ENCODE measurements at regions not wholly inside any gene's neighbourhood (a gene's known extent, or its start where the extent isn't known, plus 50 kb on each side); places are given as distances from the start of the nearest gene placed in this dataset.
"Not testable (repeated sequence)": the region's sequence is repeated elsewhere in the genome, so short reads cannot be mapped to it uniquely, and the experiment has no call there.

DNA sequence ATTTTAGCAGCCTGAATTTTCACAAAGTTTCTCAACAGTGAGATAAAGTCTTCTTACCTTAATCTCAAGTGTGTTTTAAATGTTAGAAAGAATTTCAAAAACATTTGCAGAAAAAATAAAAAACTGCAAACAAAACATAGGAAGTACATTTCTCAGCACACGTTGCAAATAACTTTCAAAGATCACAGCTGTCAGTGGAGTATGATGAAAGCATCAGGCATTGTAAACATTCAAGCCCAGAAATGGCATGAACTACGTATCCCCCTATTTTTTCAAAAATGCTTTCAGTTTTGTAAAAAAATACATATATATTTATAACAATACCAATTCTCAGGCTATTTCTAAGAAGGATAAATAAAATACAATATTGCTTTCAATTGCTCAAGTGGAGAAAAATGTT lies 320.6 kb upstream of the TFPI start:
- no peak overlapping the region for H3K4me3 Mint-ChIP-seq
- CTCF ChIA-PET, result no interaction called here
- no peaks in the 10 kb centered on the region for H3K36me3 Mint-ChIP-seq (ENCODE audit: low read depth)
- no peaks in the 10 kb centered on the region for H3K9me3 Mint-ChIP-seq
- POLR2A ChIA-PET, result no interaction called here
- no peaks in the 10 kb centered on the region for H3K27me3 Mint-ChIP-seq
- H3K27ac Mint-ChIP-seq, result no peak overlapping the region
- H3K4me1 Mint-ChIP-seq, result no peaks in the 10 kb centered on the region
- no peak for DNase-seq

DNA sequence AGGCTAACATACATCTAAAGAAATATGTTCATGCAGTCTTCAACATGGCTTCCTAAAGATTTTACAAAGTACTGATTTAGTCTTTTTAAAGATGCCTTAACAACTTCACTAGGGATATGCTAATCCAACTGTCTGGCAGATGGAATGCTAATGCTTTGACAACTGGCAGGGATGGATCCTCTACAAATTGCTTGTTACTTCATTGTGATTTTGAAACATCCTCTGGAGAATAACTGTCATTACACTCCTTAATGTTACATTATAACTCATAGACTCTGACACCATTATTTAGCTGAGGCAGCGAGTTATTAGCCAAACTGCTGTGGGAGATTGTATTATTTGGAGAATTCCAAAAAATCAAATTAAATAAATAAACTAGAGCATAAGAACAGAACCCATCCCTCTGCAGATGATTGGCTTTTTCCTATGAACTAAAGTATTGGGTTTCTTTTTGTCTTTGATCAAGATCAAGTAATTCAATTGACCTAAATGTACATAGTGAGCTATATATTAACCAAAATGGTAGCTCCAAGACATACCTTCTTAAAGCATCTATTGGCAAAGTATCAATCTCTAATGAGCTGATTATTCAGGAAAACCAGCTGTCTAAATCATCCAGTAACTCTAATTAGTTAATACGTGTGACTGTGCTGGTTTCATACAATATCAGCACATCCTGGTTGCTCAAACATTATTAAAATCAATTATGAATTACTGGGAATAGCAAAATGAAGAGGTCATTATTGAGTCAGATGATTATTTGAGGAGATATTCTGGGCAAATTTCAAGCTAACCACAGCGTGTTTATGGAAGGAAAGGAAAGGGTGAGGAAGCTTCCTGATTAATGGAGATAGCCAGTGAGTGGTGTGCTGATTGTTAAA lies 321.3 kb upstream of the TFPI start:
- ChIA-PET POLR2A (no interaction called here), CTCF (no interaction called here)
- H3K27ac Mint-ChIP-seq, result no peak overlapping the region
- no peak for DNase-seq
- no peaks in the 10 kb centered on the region for H3K4me1 Mint-ChIP-seq
- H3K27me3 Mint-ChIP-seq, result no peaks in the 10 kb centered on the region
- no peak overlapping the region for H3K4me3 Mint-ChIP-seq
- H3K36me3 Mint-ChIP-seq (ENCODE audit: low read depth), result no peaks in the 10 kb centered on the region
- no peaks in the 10 kb centered on the region for H3K9me3 Mint-ChIP-seq

DNA sequence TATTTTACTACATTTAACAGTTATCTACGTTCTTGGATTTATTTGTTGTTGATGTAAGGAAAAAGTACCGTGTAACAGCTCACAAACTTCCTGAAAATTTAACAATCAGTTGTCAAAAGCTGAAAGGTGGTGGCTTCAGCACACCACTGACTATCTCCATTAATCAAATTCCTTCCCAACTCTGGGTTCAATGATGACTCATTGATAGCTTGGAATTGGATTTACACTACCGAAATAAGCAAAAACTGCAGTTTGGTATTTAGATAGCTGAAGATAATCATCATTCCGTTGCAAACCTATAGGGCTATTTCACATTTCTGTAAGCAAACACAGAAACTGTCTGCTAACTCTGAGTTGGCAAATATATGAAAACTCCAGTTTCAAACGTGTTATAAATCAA lies 322.3 kb upstream of the TFPI start:
- ChIA-PET POLR2A (no interaction called here), CTCF (no interaction called here)
- H3K9me3 Mint-ChIP-seq, result no peaks in the 10 kb centered on the region
- no peaks in the 10 kb centered on the region for H3K36me3 Mint-ChIP-seq (ENCODE audit: low read depth)
- H3K27me3 Mint-ChIP-seq, result no peaks in the 10 kb centered on the region
- H3K4me1 Mint-ChIP-seq, result no peaks in the 10 kb centered on the region
- no peak overlapping the region for H3K27ac Mint-ChIP-seq
- no peak overlapping the region for H3K4me3 Mint-ChIP-seq
- DNase-seq, result no peak

DNA sequence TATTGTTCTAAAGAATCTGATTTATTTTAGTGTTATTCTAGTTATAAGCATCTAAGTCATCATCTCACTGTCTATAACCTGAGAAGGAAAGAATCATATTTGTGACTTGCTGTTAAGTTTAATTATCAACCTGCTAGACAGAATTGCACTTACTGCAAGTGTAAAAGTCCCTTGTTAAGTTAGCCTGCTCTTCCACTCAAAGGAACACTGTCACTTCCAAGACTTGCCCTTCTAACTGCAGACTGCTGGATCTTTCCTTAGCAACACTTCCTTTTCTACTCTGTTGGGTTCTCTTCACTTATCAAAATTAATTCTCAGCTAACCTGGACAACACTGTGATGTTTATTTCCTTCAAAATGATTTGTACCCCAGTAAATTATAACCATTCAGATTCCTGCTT lies 323.2 kb upstream of the TFPI start:
- no peaks in the 10 kb centered on the region for H3K9me3 Mint-ChIP-seq
- POLR2A ChIA-PET, result no interaction called here
- H3K4me1 Mint-ChIP-seq, result no peaks in the 10 kb centered on the region
- H3K4me3 Mint-ChIP-seq, result no peak overlapping the region
- no peaks in the 10 kb centered on the region for H3K36me3 Mint-ChIP-seq (ENCODE audit: low read depth)
- no peaks in the 10 kb centered on the region for H3K27me3 Mint-ChIP-seq
- CTCF ChIA-PET, result no interaction called here
- H3K27ac Mint-ChIP-seq, result no peak overlapping the region
- DNase-seq, result no peak

DNA sequence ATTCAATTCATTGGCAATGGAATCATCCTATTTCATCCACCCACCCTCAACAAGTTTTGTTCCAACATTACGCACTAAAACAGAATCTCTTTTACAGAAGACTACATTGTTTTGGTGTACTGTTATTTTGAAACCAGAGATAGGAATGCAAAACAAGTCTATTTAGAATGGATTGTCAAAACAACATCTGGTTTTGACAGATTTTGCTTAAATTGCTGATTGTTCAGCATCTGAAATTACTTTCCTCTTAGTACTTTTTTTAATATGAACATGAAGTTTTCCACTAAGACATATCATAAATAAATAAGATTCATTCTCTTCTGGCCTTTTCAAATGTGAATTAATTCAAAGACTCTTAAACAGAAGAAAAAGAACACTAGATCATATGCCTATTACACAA lies 323.9 kb upstream of the TFPI start:
- Mint-ChIP-seq H3K36me3 (ENCODE audit: low read depth) (no peaks in the 10 kb centered on the region), H3K27ac (no peak overlapping the region), H3K9me3 (no peaks in the 10 kb centered on the region), H3K4me3 (no peak overlapping the region), H3K4me1 (no peaks in the 10 kb centered on the region), H3K27me3 (no peaks in the 10 kb centered on the region)
- ChIA-PET CTCF (no interaction called here), POLR2A (no interaction called here)
- DNase-seq, result no peak

DNA sequence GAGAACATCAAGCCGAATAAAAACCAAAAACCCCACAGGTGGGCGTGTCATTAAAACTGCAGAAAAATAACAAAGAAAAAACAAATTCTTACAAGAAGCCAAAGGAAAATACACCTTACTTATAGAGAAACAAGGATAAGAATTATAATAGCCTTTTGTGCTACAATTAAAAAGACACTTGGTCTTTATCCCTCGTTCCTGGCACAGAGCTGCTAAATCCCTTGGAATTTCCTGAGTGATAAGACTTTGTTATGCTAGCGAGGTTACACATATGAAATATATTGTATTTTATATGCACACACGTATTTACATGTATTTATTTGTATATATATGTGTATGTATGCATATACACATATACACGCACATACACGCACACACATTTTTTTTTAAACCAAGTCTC lies 325.3 kb upstream of the TFPI start:
- H3K27me3 Mint-ChIP-seq, result no peaks in the 10 kb centered on the region
- no peaks in the 10 kb centered on the region for H3K4me1 Mint-ChIP-seq
- ChIA-PET CTCF (no interaction called here), POLR2A (no interaction called here)
- H3K36me3 Mint-ChIP-seq (ENCODE audit: low read depth), result no peaks in the 10 kb centered on the region
- H3K27ac Mint-ChIP-seq, result no peak overlapping the region
- H3K9me3 Mint-ChIP-seq, result no peaks in the 10 kb centered on the region
- no peak for DNase-seq
- H3K4me3 Mint-ChIP-seq, result no peak overlapping the region

DNA sequence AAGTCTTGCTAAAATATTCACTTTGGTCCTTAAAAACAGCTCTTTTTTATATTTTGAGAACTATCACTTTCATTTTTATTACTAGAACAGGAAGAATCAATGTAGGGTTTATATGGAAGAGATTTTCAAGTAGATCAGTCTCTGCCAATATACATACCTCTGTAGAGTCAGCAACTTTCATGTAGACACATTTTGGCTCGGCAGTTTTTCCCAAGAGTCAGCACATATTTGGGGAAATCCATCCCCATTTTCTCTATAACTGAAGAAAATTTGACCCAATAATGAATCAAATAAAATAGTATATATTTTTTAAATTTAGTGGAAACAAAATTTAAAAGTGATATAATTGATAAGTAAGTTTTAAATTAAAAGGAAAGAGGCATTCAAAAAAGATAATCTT lies 329.8 kb upstream of the TFPI start:
- ChIA-PET POLR2A (no interaction called here), CTCF (no interaction called here)
- Mint-ChIP-seq H3K27ac (no peak overlapping the region), H3K9me3 (no peaks in the 10 kb centered on the region), H3K27me3 (no peaks in the 10 kb centered on the region), H3K36me3 (ENCODE audit: low read depth) (no peaks in the 10 kb centered on the region), H3K4me1 (no peaks in the 10 kb centered on the region), H3K4me3 (no peak overlapping the region)
- no peak for DNase-seq

DNA sequence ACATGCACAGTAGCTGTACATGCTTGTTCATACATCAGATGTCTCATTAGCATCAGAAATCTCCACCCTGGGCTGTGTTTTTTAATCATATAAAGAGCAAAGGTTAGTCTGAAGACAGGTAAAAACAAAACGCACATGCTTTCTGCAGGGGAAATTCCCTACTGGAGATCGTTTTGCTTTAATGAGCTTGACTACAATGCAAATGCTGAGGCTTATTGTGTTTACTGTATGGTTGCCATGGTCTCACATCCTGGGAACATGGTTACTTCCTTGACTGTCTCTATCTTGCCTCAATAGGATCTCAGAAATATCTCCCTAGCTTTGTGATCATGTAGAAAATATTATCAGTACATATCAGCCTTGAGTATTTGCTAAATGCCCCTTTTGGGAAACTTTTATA lies 336.5 kb upstream of the TFPI start:
- Mint-ChIP-seq H3K9me3 (no peaks in the 10 kb centered on the region), H3K4me1 (no peaks in the 10 kb centered on the region), H3K27me3 (no peaks in the 10 kb centered on the region), H3K4me3 (no peak overlapping the region), H3K27ac (no peak overlapping the region), H3K36me3 (ENCODE audit: low read depth) (no peaks in the 10 kb centered on the region)
- CTCF ChIA-PET, result no interaction called here
- POLR2A ChIA-PET, result no interaction called here
- no peak for DNase-seq

DNA sequence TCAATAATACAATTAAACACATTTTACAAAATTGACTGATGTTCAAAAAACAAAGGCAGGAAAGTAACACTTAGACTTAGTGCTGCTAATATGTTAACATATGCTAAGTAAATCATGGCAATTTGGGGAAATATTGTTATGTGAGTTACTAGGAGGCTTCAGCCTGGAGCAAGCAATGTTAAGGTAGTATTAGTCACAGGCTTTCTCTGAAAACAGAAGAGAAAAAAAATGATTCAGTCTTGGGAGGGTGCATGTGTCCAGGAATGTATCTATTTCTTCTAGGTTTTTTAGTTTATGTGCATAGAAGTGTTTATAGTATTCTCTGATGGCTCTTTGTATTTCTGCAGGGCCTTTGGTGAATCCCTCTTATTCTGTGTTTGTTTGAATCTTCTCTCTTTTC lies 345.8 kb upstream of the TFPI start:
- Mint-ChIP-seq H3K9me3 (peaks cover 2% of the 10 kb centered on the region), H3K27ac (no peak overlapping the region), H3K27me3 (no peaks in the 10 kb centered on the region), H3K4me1 (no peaks in the 10 kb centered on the region), H3K4me3 (no peak overlapping the region), H3K36me3 (ENCODE audit: low read depth) (no peaks in the 10 kb centered on the region)
- DNase-seq, result no peak
- ChIA-PET CTCF (no interaction called here), POLR2A (no interaction called here)

DNA sequence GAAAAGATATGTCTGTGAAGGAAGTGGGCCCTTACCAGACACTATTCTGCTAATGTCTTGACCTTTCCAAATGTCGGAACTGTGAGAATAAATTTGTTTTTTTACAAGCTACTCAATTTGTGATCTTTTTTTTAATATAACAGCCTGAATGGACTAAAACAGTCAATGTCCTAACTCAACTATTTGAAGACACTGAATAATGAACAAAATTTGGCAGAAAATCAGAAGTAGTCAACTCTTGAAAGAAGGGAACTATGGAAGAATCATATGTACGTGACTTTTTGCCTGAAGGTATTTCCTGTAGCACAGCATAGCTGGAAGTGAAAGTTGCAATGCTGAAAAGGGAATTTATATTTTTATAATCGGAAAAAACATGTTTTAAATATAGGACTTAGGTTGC lies 351.8 kb upstream of the TFPI start:
- H3K36me3 Mint-ChIP-seq (ENCODE audit: low read depth), result no peaks in the 10 kb centered on the region
- no peaks in the 10 kb centered on the region for H3K27me3 Mint-ChIP-seq
- no peak overlapping the region for H3K27ac Mint-ChIP-seq
- DNase-seq, result no peak
- ChIA-PET POLR2A (no interaction called here), CTCF (no interaction called here)
- no peak overlapping the region for H3K4me3 Mint-ChIP-seq
- H3K4me1 Mint-ChIP-seq, result no peaks in the 10 kb centered on the region
- H3K9me3 Mint-ChIP-seq, result no peaks in the 10 kb centered on the region

DNA sequence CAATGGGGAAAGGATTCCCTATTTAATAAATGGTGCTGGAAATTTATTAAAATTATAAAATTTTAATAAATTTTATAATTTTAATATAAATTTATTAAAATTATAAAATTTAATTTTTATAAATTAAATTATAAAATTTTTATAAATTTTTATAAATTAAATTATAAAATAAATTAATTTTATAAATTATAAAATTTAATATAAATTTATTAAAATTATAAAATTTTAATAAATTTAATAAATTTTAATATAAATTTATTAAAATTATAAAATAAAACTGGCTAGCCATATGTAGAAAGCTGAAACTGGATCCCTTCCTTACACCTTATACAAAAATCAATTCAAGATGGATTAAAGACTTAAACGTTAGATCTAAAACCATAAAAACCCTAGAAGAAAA lies 356.7 kb upstream of the TFPI start:
- H3K27me3 Mint-ChIP-seq; H3K9me3 Mint-ChIP-seq; CTCF ChIA-PET; DNase-seq; H3K36me3 Mint-ChIP-seq (ENCODE audit: low read depth); H3K4me1 Mint-ChIP-seq; H3K4me3 Mint-ChIP-seq; H3K27ac Mint-ChIP-seq; POLR2A ChIA-PET: not testable (repeated sequence)

DNA sequence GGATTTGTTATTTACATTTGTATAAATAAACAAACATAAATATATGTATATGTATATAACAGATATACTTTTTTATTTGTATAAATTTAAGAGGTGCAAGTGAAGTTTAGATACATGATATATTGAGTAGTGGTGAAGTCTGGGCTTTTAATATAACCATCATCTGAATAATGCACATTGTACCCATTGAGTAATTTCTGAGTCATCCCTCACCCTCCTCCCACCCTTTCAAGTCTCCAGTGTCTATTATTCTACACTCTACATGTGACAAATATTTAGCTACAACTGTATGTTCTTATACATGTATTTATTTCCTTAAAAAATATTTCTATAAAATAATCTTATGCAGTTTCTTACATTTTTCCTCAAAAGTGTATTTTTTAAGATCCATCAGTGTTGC lies 358.7 kb upstream of the TFPI start:
- DNase-seq, result no peak
- H3K27ac Mint-ChIP-seq, result no peak overlapping the region
- CTCF ChIA-PET, result no interaction called here
- POLR2A ChIA-PET, result no interaction called here
- H3K4me1 Mint-ChIP-seq, result no peaks in the 10 kb centered on the region
- H3K36me3 Mint-ChIP-seq (ENCODE audit: low read depth), result no peaks in the 10 kb centered on the region
- H3K9me3 Mint-ChIP-seq, result no peaks in the 10 kb centered on the region
- no peaks in the 10 kb centered on the region for H3K27me3 Mint-ChIP-seq
- H3K4me3 Mint-ChIP-seq, result no peak overlapping the region

DNA sequence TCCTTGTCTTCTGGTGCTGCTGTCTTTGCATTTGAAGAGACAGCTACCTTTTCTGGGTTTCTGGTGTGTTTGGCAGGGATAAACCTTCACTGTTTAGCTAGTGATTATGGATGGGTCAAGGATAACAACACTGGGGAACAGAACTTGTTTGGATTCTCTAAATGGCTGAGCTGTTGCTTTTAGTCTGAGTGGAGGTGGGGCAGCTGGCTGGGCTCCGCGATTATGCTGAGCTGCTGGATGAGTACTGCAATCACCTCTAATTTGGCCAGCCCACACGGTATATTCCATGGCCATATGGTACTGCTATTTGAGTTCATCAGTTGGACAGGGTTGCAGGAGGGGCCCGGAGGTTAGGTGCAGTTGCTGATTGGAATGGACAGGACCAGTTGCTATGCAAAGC lies 361.6 kb upstream of the TFPI start:
- H3K27me3 Mint-ChIP-seq, result no peaks in the 10 kb centered on the region
- H3K4me1 Mint-ChIP-seq, result no peaks in the 10 kb centered on the region
- ChIA-PET POLR2A (no interaction called here), CTCF (no interaction called here)
- H3K36me3 Mint-ChIP-seq (ENCODE audit: low read depth), result no peaks in the 10 kb centered on the region
- H3K4me3 Mint-ChIP-seq, result no peak overlapping the region
- no peak overlapping the region for H3K27ac Mint-ChIP-seq
- no peaks in the 10 kb centered on the region for H3K9me3 Mint-ChIP-seq
- no peak for DNase-seq

DNA sequence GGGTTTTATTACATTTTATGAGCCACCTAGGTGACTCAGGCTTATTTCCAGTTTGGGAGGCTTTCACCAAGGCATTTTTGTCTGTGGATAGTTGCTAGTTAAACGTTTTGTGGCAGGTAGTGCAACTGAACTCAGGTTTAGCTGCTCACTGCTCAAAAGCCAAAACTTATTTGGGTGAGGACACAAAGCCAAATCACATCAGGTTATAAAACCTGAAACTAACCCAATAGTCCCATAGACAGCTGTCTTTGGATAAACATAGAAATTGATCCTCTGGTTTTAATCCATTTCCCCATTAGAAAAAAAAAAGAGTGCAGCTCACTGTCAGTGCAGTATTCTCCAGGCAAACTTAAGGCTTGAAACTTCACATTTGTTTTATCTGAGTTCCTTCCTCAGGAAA lies 362.6 kb upstream of the TFPI start:
- ChIA-PET CTCF (no interaction called here), POLR2A (no interaction called here)
- Mint-ChIP-seq H3K4me3 (no peak overlapping the region), H3K9me3 (no peaks in the 10 kb centered on the region), H3K36me3 (ENCODE audit: low read depth) (no peaks in the 10 kb centered on the region), H3K27ac (no peak overlapping the region), H3K4me1 (no peaks in the 10 kb centered on the region), H3K27me3 (no peaks in the 10 kb centered on the region)
- no peak for DNase-seq

DNA sequence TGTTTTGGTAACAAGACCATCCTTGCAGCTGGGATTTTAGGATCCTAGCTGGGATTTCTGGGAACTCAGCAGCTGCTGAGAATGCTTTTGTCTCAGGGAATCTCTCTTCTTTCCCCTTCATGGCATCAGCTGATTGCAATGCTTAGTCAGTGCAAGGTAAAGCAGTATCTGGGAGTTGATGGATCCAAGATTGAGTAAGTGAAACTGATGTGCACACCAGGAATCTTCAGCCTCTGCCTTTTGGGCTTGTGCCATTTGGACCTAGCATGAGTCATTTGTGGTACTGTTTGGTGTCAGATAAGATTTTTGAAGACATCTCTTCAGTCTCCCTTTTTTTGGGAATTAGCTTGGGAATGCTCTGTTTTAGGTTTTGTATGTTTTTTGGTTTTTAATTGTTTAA lies 363.3 kb upstream of the TFPI start:
- H3K9me3 Mint-ChIP-seq, result no peaks in the 10 kb centered on the region
- no peaks in the 10 kb centered on the region for H3K36me3 Mint-ChIP-seq (ENCODE audit: low read depth)
- no peaks in the 10 kb centered on the region for H3K4me1 Mint-ChIP-seq
- no peak overlapping the region for H3K27ac Mint-ChIP-seq
- ChIA-PET CTCF (no interaction called here), POLR2A (no interaction called here)
- no peaks in the 10 kb centered on the region for H3K27me3 Mint-ChIP-seq
- H3K4me3 Mint-ChIP-seq, result no peak overlapping the region
- no peak for DNase-seq
